ENCODE measurements at regions not wholly inside any gene's neighbourhood (a gene's known extent, or its start where the extent isn't known, plus 50 kb on each side); places are given as distances from the start of the nearest gene placed in this dataset.

- TF ChIP-seq CTCF (IDR thresholded peaks at IDR 0.05): no peak
- TF ChIP-seq POLR2AphosphoS5 (IDR thresholded peaks at IDR 0.05): no peak
- TF ChIP-seq EP300 (IDR thresholded peaks at IDR 0.05): no peak
These were observed 61.2 kb upstream of the CBLN2 start for GRCh38 chr18:72605376-72605775.

Data from esophagus muscularis mucosa (tissue), 4 donors.